A549 (cell line): ENCODE measurements at regions not wholly inside any gene's neighbourhood (a gene's known extent, or its start where the extent isn't known, plus 50 kb on each side); places are given as distances from the start of the nearest gene placed in this dataset.

ENCODE experiments used
- ATAC-seq, 2 experiments: fragments of 200-7000 bp in 1 of 2; fragments of >200 bp in 1 of 2; cut with Nextera tagmentation in 1 of 2; cut with Tn5 transposase in 1 of 2; 3 replicates each; pipeline versions ENCODE4 v1.8.0 to v1.9.1; 2018 to 2020; ENCODE audit warnings: mild to moderate bottlenecking in 1 of 2, moderate library complexity in 1 of 2
- CTCF ChIA-PET: fragments of 300-600 bp; sonication (Branson Sonifier 250); formaldehyde crosslinking; extraction: SDS; loops from one replicate; lab custom pipeline; 2021; ENCODE audit warnings: antibody characterized with exemption, inconsistent platforms; lab: Yijun Ruan, JAX
- POLR2A ChIA-PET: fragments of 350-600 bp; formaldehyde crosslinking; extraction: SDS; loops from one replicate; lab custom pipeline; 2021; ENCODE audit warnings: antibody characterized with exemption, inconsistent platforms; lab: Yijun Ruan, JAX
- DNase-seq, 2 experiments: peaks; one replicate each; pipeline versions ENCODE4 v3.0.0 to v3.0.0-alpha.2; 2011 to 2016; ENCODE audit warnings: low read depth in 1 of 2, low spot score in 1 of 2
- FAIRE-seq: peaks from 2 replicates; lab custom pipeline; 2011; peaks lifted over from hg19 to GRCh38; lab: Jason Lieb, UNC
- H3K27ac ChIP-seq, 2 experiments: fragments of >200 bp; sonication (Bioruptor Twin); formaldehyde crosslinking; 3 replicates each; pipeline ENCODE4 v1.5.1; 2016 to 2017
- H3K4me1 ChIP-seq: fragments of >200 bp; sonication (Bioruptor Twin); formaldehyde crosslinking; 3 replicates; pipeline ENCODE4 v1.6.1; 2016
- H3K4me2 ChIP-seq: fragments of >200 bp; sonication (Bioruptor Twin); formaldehyde crosslinking; 3 replicates; pipeline ENCODE4 v1.6.1; 2016
- H3K4me3 ChIP-seq: fragments of >200 bp; sonication (Bioruptor Twin); formaldehyde crosslinking; 3 replicates; pipeline ENCODE4 v1.5.1; 2016
- H3K9me3 ChIP-seq: fragments of >200 bp; sonication (Bioruptor Twin); formaldehyde crosslinking; 3 replicates; pipeline ENCODE4 v1.6.1; 2016
- ATOH8 ChIP-seq: fragments of 250-450 bp; sonication (Bioruptor Pico); IDR thresholded peaks from 2 replicates; pipeline ENCODE4 v1.5.0; 2020; ENCODE audit warnings: low read depth, mild to moderate bottlenecking, moderate library complexity
- BCL3 ChIP-seq: fragments of >200 bp; sonication (Bioruptor Twin); formaldehyde crosslinking; IDR thresholded peaks from 3 replicates; pipeline ENCODE4 v1.6.1; 2016
- CBX8 ChIP-seq: fragments of 200-600 bp; sonication (generic); IDR thresholded peaks from 2 replicates; pipeline ENCODE4 v1.6.1; 2016
- CEBPB ChIP-seq, 2 experiments: fragments of >200 bp in 1 of 2; sonication (Bioruptor Twin) in 1 of 2; formaldehyde crosslinking in 1 of 2; IDR thresholded peaks; 2 replicates each; pipeline ENCODE4 v1.6.1; 2012 to 2016
- EHF ChIP-seq: fragments of 250-450 bp; sonication (Bioruptor Pico); IDR thresholded peaks from 2 replicates; pipeline ENCODE4 v1.5.0; 2020; ENCODE audit warnings: mild to moderate bottlenecking
- EP300 ChIP-seq, 2 experiments: fragments of >200 bp; sonication (Bioruptor Twin); formaldehyde crosslinking; IDR thresholded peaks; 2 replicates in 1 of 2; 3 replicates in 1 of 2; pipeline ENCODE4 v1.6.1; 2016 to 2017
- FOSB ChIP-seq: fragments of 250-450 bp; sonication (Bioruptor Pico); IDR thresholded peaks from 2 replicates; pipeline ENCODE4 v1.5.0; 2020; ENCODE audit warnings: mild to moderate bottlenecking, moderate library complexity
- GATA3 ChIP-seq: IDR thresholded peaks from 2 replicates; pipeline ENCODE4 v1.6.1; 2012; ENCODE audit warnings: borderline replicate concordance
- HOXA7 ChIP-seq: fragments of 250-450 bp; sonication (Bioruptor Pico); IDR thresholded peaks from 2 replicates; pipeline ENCODE4 v1.5.0; 2020; ENCODE audit warnings: mild to moderate bottlenecking, moderate library complexity
- HOXB13 ChIP-seq: fragments of 250-450 bp; sonication (Bioruptor Pico); IDR thresholded peaks from 2 replicates; pipeline ENCODE4 v1.5.0; 2020; ENCODE audit warnings: low read depth, mild to moderate bottlenecking, moderate library complexity
- HOXB5 ChIP-seq: fragments of 250-450 bp; sonication (Bioruptor Pico); IDR thresholded peaks from 2 replicates; pipeline ENCODE4 v1.5.0; 2020; ENCODE audit warnings: mild to moderate bottlenecking, moderate library complexity
- KDM5A ChIP-seq: fragments of 200-600 bp; sonication (generic); IDR thresholded peaks from 2 replicates; pipeline ENCODE4 v1.6.1; 2016; ENCODE audit warnings: antibody characterized with exemption, mild to moderate bottlenecking
- MAFK ChIP-seq: fragments of 450-650 bp; IDR thresholded peaks from 2 replicates; pipeline ENCODE4 v1.6.1; 2014; ENCODE audit not compliant: partially characterized antibody
- MAX ChIP-seq: IDR thresholded peaks from 2 replicates; pipeline ENCODE4 v1.6.1; 2012
- MAZ ChIP-seq: fragments of 150-350 bp; IDR thresholded peaks from 2 replicates; pipeline ENCODE4 v1.6.1; 2014; ENCODE audit warnings: antibody characterized with exemption, low read depth, low read length, borderline replicate concordance
- NFE2L2 ChIP-seq: fragments of 150-350 bp; conservative IDR thresholded peaks from 2 replicates; pipeline ENCODE4 v1.6.1; 2014; ENCODE audit warnings: low read length
- NPAS2 ChIP-seq: fragments of 250-450 bp; sonication (Bioruptor Pico); IDR thresholded peaks from 2 replicates; pipeline ENCODE4 v1.8.0; 2022; ENCODE audit warnings: mild to moderate bottlenecking, moderate library complexity, borderline replicate concordance
- NR3C1 ChIP-seq: fragments of >200 bp; sonication (Bioruptor Twin); formaldehyde crosslinking; IDR thresholded peaks from 3 replicates; pipeline ENCODE4 v1.6.1; 2017
- PHF8 ChIP-seq: fragments of 200-600 bp; sonication (generic); IDR thresholded peaks from 2 replicates; pipeline ENCODE4 v1.6.1; 2016; ENCODE audit warnings: low read depth, mild to moderate bottlenecking, antibody characterized with exemption, moderate library complexity, borderline replicate concordance
- POLR2A ChIP-seq: IDR thresholded peaks from 2 replicates; pipeline ENCODE4 v1.6.1; 2012; ENCODE audit warnings: mild to moderate bottlenecking, low read length
- RCOR1 ChIP-seq: fragments of 150-350 bp; IDR thresholded peaks from 2 replicates; pipeline ENCODE4 v1.6.1; 2014; ENCODE audit warnings: antibody characterized with exemption, low read length, low read depth
- REST ChIP-seq: fragments of 200-600 bp; sonication (generic); IDR thresholded peaks from 2 replicates; pipeline ENCODE4 v1.6.1; 2016; ENCODE audit warnings: antibody characterized with exemption, mild to moderate bottlenecking, moderate library complexity
- RFX5 ChIP-seq: fragments of 450-650 bp; IDR thresholded peaks from 2 replicates; pipeline ENCODE4 v1.7.1; 2014; ENCODE audit warnings: antibody characterized with exemption, mild to moderate bottlenecking, moderate library complexity
- RNF2 ChIP-seq: fragments of 200-600 bp; sonication (generic); IDR thresholded peaks from 2 replicates; pipeline ENCODE4 v1.6.1; 2016; ENCODE audit warnings: low read depth, mild to moderate bottlenecking, antibody characterized with exemption, moderate library complexity, borderline replicate concordance
- USF2 ChIP-seq: fragments of 450-650 bp; IDR thresholded peaks from 2 replicates; pipeline ENCODE4 v1.6.1; 2014; ENCODE audit warnings: antibody characterized with exemption
- ZFP36 ChIP-seq: fragments of 450-650 bp; IDR thresholded peaks from 2 replicates; pipeline ENCODE4 v1.6.1; 2014; ENCODE audit warnings: borderline replicate concordance; ENCODE audit not compliant: partially characterized antibody
- ZNF302 ChIP-seq: fragments of 250-450 bp; sonication (Bioruptor Pico); IDR thresholded peaks from 2 replicates; pipeline ENCODE4 v1.9.0; 2021; ENCODE audit warnings: inconsistent platforms, mild to moderate bottlenecking, moderate library complexity
- ZSCAN20 ChIP-seq: fragments of 250-450 bp; sonication (Bioruptor Pico); IDR thresholded peaks from 2 replicates; pipeline ENCODE4 v1.8.0; 2022; ENCODE audit warnings: mild to moderate bottlenecking, moderate library complexity
- WGBS: methylation state at CpG from one replicate; pipeline ENCODE4 v1.1.6; 2017; ENCODE audit errors: missing lambda C conversion rate; 5-methylcytosine and 5-hydroxymethylcytosine counted together

GRCh38 chr6:141218583-141218982 is 914.1 kb upstream of the GJE1 start:
- H3K4me1 ChIP-seq: no peaks in the 10 kb centered on the region

GRCh38 chr6:141216726-141217125 is 916.0 kb upstream of the GJE1 start:
- Histone ChIP-seq H3K4me3 (no peak overlapping the region), H3K4me1 (no peaks in the 10 kb centered on the region)
- POLR2A ChIA-PET: no interaction called here
- no peak for ATAC-seq
- no peak for TF ChIP-seq NPAS2 (CRISPR knock-in tag)
- TF ChIP-seq HOXA7 (CRISPR knock-in tag): no peak
- no peak for TF ChIP-seq MAZ
- TF ChIP-seq NR3C1: no peak
- no peak for TF ChIP-seq REST
- TF ChIP-seq EHF (CRISPR knock-in tag): no peak
- no peak for TF ChIP-seq HOXB5 (CRISPR knock-in tag)
- no peak for TF ChIP-seq USF2
- no peak for TF ChIP-seq RFX5
- TF ChIP-seq FOSB (CRISPR knock-in tag): no peak
- TF ChIP-seq KDM5A: no peak
- TF ChIP-seq, all 56 proteins: peak for 0
- DNase-seq (no peak), FAIRE-seq (no peak)
- Histone ChIP-seq H3K27ac (no peak overlapping the region), H3K9me3 (no peaks in the 10 kb centered on the region), H3K4me2 (no peak overlapping the region)
- CTCF ChIA-PET: no interaction called here

More at GRCh38 chr6:141218583-141218982, 914.1 kb upstream of the GJE1 start:
- FAIRE-seq (no peak), ATAC-seq (no peak), DNase-seq (no peak)
- Histone ChIP-seq H3K27ac (no peak overlapping the region), H3K4me3 (no peak overlapping the region), H3K4me2 (no peak overlapping the region), H3K9me3 (no peaks in the 10 kb centered on the region)
- TF ChIP-seq ZSCAN20 (CRISPR knock-in tag): no peak
- no peak for TF ChIP-seq USF2
- TF ChIP-seq HOXB13 (CRISPR knock-in tag): no peak
- TF ChIP-seq MAX: no peak
- no peak for TF ChIP-seq ATOH8 (CRISPR knock-in tag)
- no peak for TF ChIP-seq GATA3
- CTCF ChIA-PET: no interaction called here
- POLR2A ChIA-PET: no interaction called here

- ChIA-PET CTCF (no interaction called here), POLR2A (no interaction called here)
- H3K27ac ChIP-seq: no peak overlapping the region
- H3K4me2 ChIP-seq: no peak overlapping the region
- DNase-seq: peak in 1 of 2 experiments; percentile 3
- no peaks in the 10 kb centered on the region for H3K4me1 ChIP-seq
- no peak overlapping the region for H3K4me3 ChIP-seq
- no peak for ATAC-seq
- no peak for FAIRE-seq
- H3K9me3 ChIP-seq: no peaks in the 10 kb centered on the region
- 56% methylated on average over 1 of the region's 1 CpG for WGBS
- TF ChIP-seq CBX8 (no peak), RFX5 (no peak), ATOH8 (CRISPR knock-in tag) (no peak), EP300 (IDR thresholded peaks at IDR 0.05) (no peak), NR3C1 (no peak), BCL3 (no peak), CEBPB (IDR thresholded peaks at IDR 0.05) (no peak), POLR2A (no peak), ZNF302 (CRISPR knock-in tag) (no peak), RCOR1 (no peak), MAFK (no peak), PHF8 (no peak), ZFP36 (no peak), HOXB13 (CRISPR knock-in tag) (no peak), NFE2L2 (no peak), RNF2 (no peak)
Observed at GRCh38 chr6:141212296-141212695, 920.4 kb upstream of the GJE1 start.
